HFF-Myc (cell line): ENCODE measurements at regions not wholly inside any gene's neighbourhood (a gene's known extent, or its start where the extent isn't known, plus 50 kb on each side); places are given as distances from the start of the nearest gene placed in this dataset.

Source experiments
- DNase-seq: peaks from one replicate; pipeline ENCODE4 v3.0.0-alpha.2; 2011; ENCODE audit warnings: low read depth; ENCODE audit errors: extremely low read depth
- H3K4me3 ChIP-seq: replicated peaks from 2 replicates; pipeline ENCODE4 v1.5.1; 2011; ENCODE audit warnings: low read depth, mild to moderate bottlenecking, control low read depth, low read length
- CTCF ChIP-seq: IDR thresholded peaks from 2 replicates; pipeline ENCODE4 v1.5.1; 2012; ENCODE audit warnings: mild to moderate bottlenecking, low read depth, low read length, control low read depth; ENCODE audit errors: missing control alignments

- no peak for TF ChIP-seq CTCF
- DNase-seq, result no peak
- no peak overlapping the region for H3K4me3 ChIP-seq
Measured at GRCh38 chr3:13227315-13228165, 154.3 kb upstream of the IQSEC1 start.

DNA sequence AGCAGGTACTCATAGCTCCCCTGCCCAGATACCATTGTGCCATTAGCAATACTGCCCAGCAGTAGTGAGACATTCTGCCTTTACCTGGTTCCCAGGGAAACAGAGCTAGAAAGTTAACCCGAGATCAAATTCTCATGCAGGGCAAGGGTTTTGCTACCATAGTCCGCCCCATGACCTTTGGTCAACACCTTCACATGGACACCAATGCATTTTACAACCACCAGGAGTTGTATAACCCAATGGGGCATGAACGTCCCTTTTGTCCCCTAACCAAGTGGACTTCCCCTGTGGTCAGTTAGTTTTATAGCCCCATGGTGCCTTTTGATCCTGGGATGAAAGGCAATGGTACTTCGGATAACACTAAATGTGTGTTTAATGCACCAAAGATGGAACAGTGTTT lies 151.7 kb upstream of the IQSEC1 start:
- TF ChIP-seq CTCF, result no peak
- H3K4me3 ChIP-seq, result no peak overlapping the region
- no peak for DNase-seq

- no peak for TF ChIP-seq CTCF
- DNase-seq, result no peak
- H3K4me3 ChIP-seq, result no peak overlapping the region
Measured at GRCh38 chr3:13223574-13224237, 150.5 kb upstream of the IQSEC1 start.

GRCh38 chr3:13222891-13223573 lies 149.8 kb upstream of the IQSEC1 start:
- H3K4me3 ChIP-seq, result no peak overlapping the region
- no peak for TF ChIP-seq CTCF
- no peak for DNase-seq

DNA sequence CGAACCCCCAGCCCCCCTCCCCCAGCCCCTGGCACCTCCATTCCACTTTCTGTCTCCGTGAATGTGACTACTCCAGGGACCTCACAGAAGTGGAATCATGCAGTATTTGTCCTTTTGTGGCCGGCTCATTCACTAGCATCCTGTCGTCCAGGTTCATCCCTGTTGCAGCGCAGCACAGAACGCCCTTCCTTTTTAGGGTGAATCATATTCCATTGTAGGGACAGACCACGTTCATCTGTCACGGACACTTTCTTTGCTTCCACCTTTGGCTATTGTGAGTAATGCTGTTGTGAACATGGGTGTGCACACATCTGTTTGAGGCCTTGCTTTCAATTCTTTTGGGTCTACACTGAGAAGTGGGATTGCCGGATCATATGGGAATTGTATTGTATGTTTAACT lies 148.9 kb upstream of the IQSEC1 start:
- TF ChIP-seq CTCF, result no peak

GRCh38 chr3:13221491-13222061 lies 148.3 kb upstream of the IQSEC1 start:
- TF ChIP-seq CTCF, result no peak
- no peak for DNase-seq
- H3K4me3 ChIP-seq, result no peak overlapping the region

More for the DNA sequence above, 148.9 kb upstream of the IQSEC1 start:
- no peak for DNase-seq
- no peak overlapping the region for H3K4me3 ChIP-seq
